ENCODE measurements at regions not wholly inside any gene's neighbourhood (a gene's known extent, or its start where the extent isn't known, plus 50 kb on each side); places are given as distances from the start of the nearest gene placed in this dataset.

- no peak for DNase-seq (ENCODE audit: low read depth)
Observed at GRCh38 chr10:10211409-10211808, 806.3 kb upstream of the CELF2 start.

- no peak for DNase-seq (ENCODE audit: low read depth)
Observed at GRCh38 chr10:10213237-10213636, 804.4 kb upstream of the CELF2 start.

- DNase-seq (ENCODE audit: low read depth): no peak
Observed at GRCh38 chr10:10222304-10222841, 795.3 kb upstream of the CELF2 start.

GRCh38 chr10:10223131-10223530 lies 794.5 kb upstream of the CELF2 start:
- no peak for DNase-seq (ENCODE audit: low read depth)

- no peak for DNase-seq (ENCODE audit: low read depth)
Observed at GRCh38 chr10:10225136-10225676, 792.5 kb upstream of the CELF2 start.

- DNase-seq (ENCODE audit: low read depth): no peak
Observed at GRCh38 chr10:10233229-10233628, 784.4 kb upstream of the CELF2 start.

GRCh38 chr10:10235003-10235402 lies 782.7 kb upstream of the CELF2 start:
- DNase-seq (ENCODE audit: low read depth): no peak

GRCh38 chr10:10247585-10247984 lies 770.1 kb upstream of the CELF2 start:
- no peak for DNase-seq (ENCODE audit: low read depth)

- DNase-seq (ENCODE audit: low read depth): no peak
Observed at GRCh38 chr10:10256860-10257259, 760.8 kb upstream of the CELF2 start.

- no peak for DNase-seq (ENCODE audit: low read depth)
Observed at GRCh38 chr10:10259013-10259412, 758.7 kb upstream of the CELF2 start.

GRCh38 chr10:10270126-10271050 lies 747.3 kb upstream of the CELF2 start:
- no peak for DNase-seq (ENCODE audit: low read depth)

- no peak for DNase-seq (ENCODE audit: low read depth)
Observed at GRCh38 chr10:10271639-10272192, 746.0 kb upstream of the CELF2 start.

GRCh38 chr10:10273661-10274060 lies 744.0 kb upstream of the CELF2 start:
- DNase-seq (ENCODE audit: low read depth): no peak

GRCh38 chr10:10279906-10280305 lies 737.8 kb upstream of the CELF2 start:
- no peak for DNase-seq (ENCODE audit: low read depth)

- no peak for DNase-seq (ENCODE audit: low read depth)
Observed at GRCh38 chr10:10292501-10292900, 725.2 kb upstream of the CELF2 start.

GRCh38 chr10:10293041-10293440 lies 724.6 kb upstream of the CELF2 start:
- no peak for DNase-seq (ENCODE audit: low read depth)

GRCh38 chr10:10293481-10293951 lies 724.2 kb upstream of the CELF2 start:
- no peak for DNase-seq (ENCODE audit: low read depth)

- no peak for DNase-seq (ENCODE audit: low read depth)
Observed at GRCh38 chr10:10294184-10294880, 723.3 kb upstream of the CELF2 start.

- no peak for DNase-seq (ENCODE audit: low read depth)
Observed at GRCh38 chr10:10294881-10295529, 722.7 kb upstream of the CELF2 start.

GRCh38 chr10:10295537-10295936 lies 722.1 kb upstream of the CELF2 start:
- DNase-seq (ENCODE audit: low read depth): no peak

GRCh38 chr10:10302689-10303088 lies 715.0 kb upstream of the CELF2 start:
- DNase-seq (ENCODE audit: low read depth): no peak

GRCh38 chr10:10307036-10307435 lies 710.6 kb upstream of the CELF2 start:
- no peak for DNase-seq (ENCODE audit: low read depth)

All from stimulated activated CD8-positive, alpha-beta memory T cell treated with anti-CD3 and anti-CD28 coated beads, Interleukin-15, amount 100 ng/mL, for 24 hours (primary cell).